ENCODE measurements at regions not wholly inside any gene's neighbourhood (a gene's known extent, or its start where the extent isn't known, plus 50 kb on each side); places are given as distances from the start of the nearest gene placed in this dataset.
"Not testable (repeated sequence)": the region's sequence is repeated elsewhere in the genome, so short reads cannot be mapped to it uniquely, and the experiment has no call there.

GRCh38 chr3:95587641-95588040 is 1226.8 kb upstream of the EPHA6 start:
- TF ChIP-seq SP1 (IDR thresholded peaks at IDR 0.05); NFRKB (IDR thresholded peaks at IDR 0.05); ELF4 (IDR thresholded peaks at IDR 0.05); HDGF (IDR thresholded peaks at IDR 0.05; ENCODE audit: borderline replicate concordance); BHLHE40 (IDR thresholded peaks at IDR 0.05; ENCODE audit: borderline replicate concordance); ARNT (IDR thresholded peaks at IDR 0.05); FOXA1 (IDR thresholded peaks at IDR 0.05); SUZ12 (IDR thresholded peaks at IDR 0.05); TARDBP (IDR thresholded peaks at IDR 0.05); ZNF384 (IDR thresholded peaks at IDR 0.05); FOXK2 (IDR thresholded peaks at IDR 0.05); FOXM1 (IDR thresholded peaks at IDR 0.05; ENCODE audit: borderline replicate concordance): not testable (repeated sequence)
- TF ChIP-seq, protein P1, sequence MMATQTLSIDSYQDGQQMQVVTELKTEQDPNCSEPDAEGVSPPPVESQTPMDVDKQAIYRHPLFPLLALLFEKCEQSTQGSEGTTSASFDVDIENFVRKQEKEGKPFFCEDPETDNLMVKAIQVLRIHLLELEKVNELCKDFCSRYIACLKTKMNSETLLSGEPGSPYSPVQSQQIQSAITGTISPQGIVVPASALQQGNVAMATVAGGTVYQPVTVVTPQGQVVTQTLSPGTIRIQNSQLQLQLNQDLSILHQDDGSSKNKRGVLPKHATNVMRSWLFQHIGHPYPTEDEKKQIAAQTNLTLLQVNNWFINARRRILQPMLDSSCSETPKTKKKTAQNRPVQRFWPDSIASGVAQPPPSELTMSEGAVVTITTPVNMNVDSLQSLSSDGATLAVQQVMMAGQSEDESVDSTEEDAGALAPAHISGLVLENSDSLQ (IDR thresholded peaks at IDR 0.05) = not testable (repeated sequence)
